ENCODE measurements at regions not wholly inside any gene's neighbourhood (a gene's known extent, or its start where the extent isn't known, plus 50 kb on each side); places are given as distances from the start of the nearest gene placed in this dataset.

DNA sequence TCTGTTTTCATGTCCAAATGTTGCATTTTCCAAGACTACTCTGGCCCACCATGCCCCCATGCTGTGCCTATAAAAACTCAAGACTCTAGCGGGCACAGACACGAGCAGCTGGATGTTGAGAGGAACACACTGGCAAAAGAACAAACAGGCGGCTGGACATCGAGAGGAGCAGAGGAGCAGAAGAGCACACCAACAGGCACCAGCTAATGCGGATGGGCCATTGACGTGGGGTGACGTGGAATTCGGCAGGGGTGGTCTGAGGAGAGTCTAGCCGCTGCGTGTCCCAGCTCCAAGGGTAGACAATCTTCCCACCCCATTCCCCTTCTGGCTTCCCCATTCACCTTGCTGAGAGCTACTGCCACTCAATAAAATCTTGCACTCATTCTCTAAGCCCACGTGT is 54.4 kb upstream of the SMIM30 start:
- POLR2A ChIA-PET = no interaction called here
- CTCF ChIA-PET = interaction anchor here (2.0 to 2.8 kb wide), 2 partner anchors 12 to 13 kb away, joined by 4 to 21 read pairs; no protein-coding TSS in a partner anchor
- TF ChIP-seq CTCF (IDR thresholded peaks at IDR 0.05; ENCODE audit: control extremely low read depth, extremely low read depth, low read depth, missing control alignments) = no peak
- DNase-seq (ENCODE audit: extremely low spot score) = no peak

DNA sequence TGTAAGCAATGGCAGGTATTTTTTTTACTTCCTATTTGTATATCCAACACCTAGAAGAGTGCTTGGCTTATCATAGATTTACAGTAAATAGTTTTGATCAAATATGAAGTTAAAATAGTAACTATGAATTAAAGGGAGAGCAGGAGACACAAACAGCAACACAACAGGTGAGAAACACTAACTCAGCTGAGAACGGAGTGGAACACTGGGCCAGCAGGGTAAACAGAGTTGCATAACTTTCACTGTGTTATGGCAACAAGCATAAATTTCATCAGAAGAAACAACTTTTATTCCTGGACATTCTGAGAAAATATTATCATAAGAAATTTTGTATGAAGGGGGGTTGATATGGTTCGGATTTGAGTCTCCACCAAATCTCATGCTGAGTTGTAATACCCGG is 52.2 kb upstream of the SMIM30 start:
- POLR2A ChIA-PET = no interaction called here
- CTCF ChIA-PET = interaction anchor here (1.1 to 1.4 kb wide), 2 partner anchors 12 to 34 kb away, joined by 3 to 4 read pairs; no protein-coding TSS in a partner anchor
- no peak for DNase-seq (ENCODE audit: extremely low spot score)
- TF ChIP-seq CTCF (IDR thresholded peaks at IDR 0.05; ENCODE audit: control extremely low read depth, extremely low read depth, low read depth, missing control alignments) = no peak

All from GM10248 (cell line).